ENCODE measurements at regions not wholly inside any gene's neighbourhood (a gene's known extent, or its start where the extent isn't known, plus 50 kb on each side); places are given as distances from the start of the nearest gene placed in this dataset.

DNA sequence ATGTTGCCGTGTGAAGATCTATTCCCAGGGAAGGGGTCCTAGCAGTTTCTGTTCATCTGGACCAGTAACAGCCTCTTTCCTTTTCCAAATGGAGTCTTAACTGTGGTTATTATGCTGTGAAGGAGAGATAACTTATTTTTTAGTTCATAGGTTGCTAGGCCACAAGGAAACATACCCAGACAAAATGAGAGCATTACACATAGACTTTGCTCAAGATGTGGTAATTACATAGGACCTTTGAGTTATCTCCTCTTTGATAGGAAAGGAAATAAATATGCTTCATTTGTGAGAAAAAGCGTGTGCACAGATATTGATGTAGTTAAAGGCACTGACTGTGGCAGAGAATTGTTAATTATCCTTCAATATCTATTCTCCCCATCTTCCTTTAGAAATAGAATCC, 52.5 kb upstream of the SNX2 start:
- TF ChIP-seq, protein P1, sequence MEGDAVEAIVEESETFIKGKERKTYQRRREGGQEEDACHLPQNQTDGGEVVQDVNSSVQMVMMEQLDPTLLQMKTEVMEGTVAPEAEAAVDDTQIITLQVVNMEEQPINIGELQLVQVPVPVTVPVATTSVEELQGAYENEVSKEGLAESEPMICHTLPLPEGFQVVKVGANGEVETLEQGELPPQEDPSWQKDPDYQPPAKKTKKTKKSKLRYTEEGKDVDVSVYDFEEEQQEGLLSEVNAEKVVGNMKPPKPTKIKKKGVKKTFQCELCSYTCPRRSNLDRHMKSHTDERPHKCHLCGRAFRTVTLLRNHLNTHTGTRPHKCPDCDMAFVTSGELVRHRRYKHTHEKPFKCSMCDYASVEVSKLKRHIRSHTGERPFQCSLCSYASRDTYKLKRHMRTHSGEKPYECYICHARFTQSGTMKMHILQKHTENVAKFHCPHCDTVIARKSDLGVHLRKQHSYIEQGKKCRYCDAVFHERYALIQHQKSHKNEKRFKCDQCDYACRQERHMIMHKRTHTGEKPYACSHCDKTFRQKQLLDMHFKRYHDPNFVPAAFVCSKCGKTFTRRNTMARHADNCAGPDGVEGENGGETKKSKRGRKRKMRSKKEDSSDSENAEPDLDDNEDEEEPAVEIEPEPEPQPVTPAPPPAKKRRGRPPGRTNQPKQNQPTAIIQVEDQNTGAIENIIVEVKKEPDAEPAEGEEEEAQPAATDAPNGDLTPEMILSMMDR (conservative IDR thresholded peaks at IDR 0.05 in 1 of 2, IDR thresholded peaks at IDR 0.05 in 1 of 2; ENCODE audit: low read depth in 1 of 2, low read length in 2 of 2): no peak
- no peak for TF ChIP-seq EZH2 (IDR thresholded peaks at IDR 0.05; ENCODE audit: low read length, missing control alignments)
